Fibroblast of lung (primary cell): ENCODE measurements at regions not wholly inside any gene's neighbourhood (a gene's known extent, or its start where the extent isn't known, plus 50 kb on each side); places are given as distances from the start of the nearest gene placed in this dataset.

Source experiments
- DNase-seq, 2 donors: peaks; one replicate each; pipeline versions ENCODE4 v3.0.0 to v3.0.0-alpha.2; 2010; ENCODE audit warnings: low read depth in 2 of 2
- H2AFZ ChIP-seq: 2 replicates; pipeline ENCODE4 v1.5.1; 2012; ENCODE audit warnings: low read length, control low read depth, inconsistent platforms
- H3K27ac ChIP-seq: 2 replicates; pipeline ENCODE4 v1.5.1; 2011; ENCODE audit warnings: low read length, control low read depth; ENCODE audit not compliant: insufficient read depth
- H3K27me3 ChIP-seq: 2 replicates; pipeline ENCODE4 v1.5.1; 2011; ENCODE audit warnings: mild to moderate bottlenecking, low read length; ENCODE audit not compliant: control insufficient read depth, insufficient read depth
- H3K36me3 ChIP-seq: 2 replicates; pipeline ENCODE4 v1.5.1; 2011; ENCODE audit warnings: low read length; ENCODE audit not compliant: control insufficient read depth, insufficient read depth
- H3K4me1 ChIP-seq: 2 replicates; pipeline ENCODE4 v1.5.1; 2011; ENCODE audit warnings: low read length; ENCODE audit not compliant: control insufficient read depth, insufficient read depth; ENCODE audit errors: extremely low read depth
- H3K4me2 ChIP-seq: 2 replicates; pipeline ENCODE4 v1.5.1; 2011; ENCODE audit warnings: low read length, control low read depth; ENCODE audit not compliant: insufficient read depth; ENCODE audit errors: extremely low read depth
- H3K4me3 ChIP-seq, 4 experiments: fragments of 200-600 bp in 1 of 4; sonication (generic) in 1 of 4; replicated peaks in 1 of 4; 2 replicates each; pipeline ENCODE4 v1.5.1; 2011 to 2016; ENCODE audit warnings: low read length in 4 of 4, low read depth in 3 of 4, mild to moderate bottlenecking in 3 of 4, control low read depth in 2 of 4, inconsistent platforms in 1 of 4, mixed read lengths in 1 of 4; ENCODE audit not compliant: insufficient read depth in 1 of 4; ENCODE audit errors: control extremely low read depth in 1 of 4
- H3K79me2 ChIP-seq: 2 replicates; pipeline ENCODE4 v1.5.1; 2012; ENCODE audit warnings: mild to moderate bottlenecking, low read length, inconsistent platforms; ENCODE audit not compliant: control insufficient read depth, insufficient read depth
- H3K9ac ChIP-seq: 2 replicates; pipeline ENCODE4 v1.5.1; 2011; ENCODE audit warnings: mild to moderate bottlenecking, low read length, control low read depth; ENCODE audit not compliant: insufficient read depth
- H3K9me3 ChIP-seq: 2 replicates; pipeline ENCODE4 v1.5.1; 2012; ENCODE audit warnings: low read depth, low read length; ENCODE audit not compliant: control insufficient read depth, insufficient read depth
- H4K20me1 ChIP-seq: 2 replicates; pipeline ENCODE4 v1.5.1; 2011; ENCODE audit warnings: low read length; ENCODE audit not compliant: control insufficient read depth, insufficient read depth; ENCODE audit errors: extremely low read depth
- EZH2 ChIP-seq: IDR thresholded peaks from 2 replicates; pipeline ENCODE4 v1.5.1; 2012; ENCODE audit warnings: low read length, control low read depth, mild to moderate bottlenecking; ENCODE audit errors: missing control alignments
- TF ChIP-seq, protein P1 (sequence below), 2 donors: IDR thresholded peaks in 1 of 2; conservative IDR thresholded peaks in 1 of 2; 1 replicate in 1 of 2; 2 replicates in 1 of 2; pipeline ENCODE4 v1.5.1; 2011 to 2012; ENCODE audit warnings: low read length in 2 of 2, control low read depth in 1 of 2, inconsistent platforms in 1 of 2, low read depth in 1 of 2, mild to moderate bottlenecking in 1 of 2

DNA sequence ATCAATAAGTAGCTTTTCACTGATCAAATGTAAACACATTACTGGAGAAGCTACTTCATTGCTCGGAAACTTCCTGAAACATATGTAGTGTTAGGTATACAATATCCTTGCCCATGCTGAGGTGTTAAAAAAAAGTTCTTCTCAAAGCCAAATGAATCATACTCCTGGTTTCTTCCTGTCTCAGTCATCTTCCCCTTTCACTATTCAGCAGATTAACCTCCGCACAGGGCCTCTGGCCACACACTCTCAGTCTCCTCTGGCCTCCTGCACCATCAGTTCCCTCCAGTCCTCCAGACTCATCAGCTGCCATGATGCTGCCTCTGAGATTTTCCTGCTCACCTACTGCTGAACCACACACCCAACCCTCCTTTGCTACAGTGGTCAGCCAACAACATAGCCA lies 70.5 kb upstream of the BOC start:
- peak in 1 of 2 donors; percentile 69 for DNase-seq

GRCh38 chr3:113141543-113141942 lies 69.8 kb upstream of the BOC start:
- Histone ChIP-seq H3K4me1 (no peaks in the 10 kb centered on the region), H4K20me1 (no peaks in the 10 kb centered on the region), H3K79me2 (no peaks in the 10 kb centered on the region), H3K36me3 (no peaks in the 10 kb centered on the region), H3K27ac (no peak overlapping the region), H2AFZ (no peak overlapping the region), H3K4me3 (no peak overlapping the region), H3K9ac (no peak overlapping the region), H3K4me2 (no peak overlapping the region), H3K9me3 (no peaks in the 10 kb centered on the region), H3K27me3 (peaks cover 4% of the 10 kb centered on the region)
- no peak for DNase-seq
- TF ChIP-seq, protein P1, sequence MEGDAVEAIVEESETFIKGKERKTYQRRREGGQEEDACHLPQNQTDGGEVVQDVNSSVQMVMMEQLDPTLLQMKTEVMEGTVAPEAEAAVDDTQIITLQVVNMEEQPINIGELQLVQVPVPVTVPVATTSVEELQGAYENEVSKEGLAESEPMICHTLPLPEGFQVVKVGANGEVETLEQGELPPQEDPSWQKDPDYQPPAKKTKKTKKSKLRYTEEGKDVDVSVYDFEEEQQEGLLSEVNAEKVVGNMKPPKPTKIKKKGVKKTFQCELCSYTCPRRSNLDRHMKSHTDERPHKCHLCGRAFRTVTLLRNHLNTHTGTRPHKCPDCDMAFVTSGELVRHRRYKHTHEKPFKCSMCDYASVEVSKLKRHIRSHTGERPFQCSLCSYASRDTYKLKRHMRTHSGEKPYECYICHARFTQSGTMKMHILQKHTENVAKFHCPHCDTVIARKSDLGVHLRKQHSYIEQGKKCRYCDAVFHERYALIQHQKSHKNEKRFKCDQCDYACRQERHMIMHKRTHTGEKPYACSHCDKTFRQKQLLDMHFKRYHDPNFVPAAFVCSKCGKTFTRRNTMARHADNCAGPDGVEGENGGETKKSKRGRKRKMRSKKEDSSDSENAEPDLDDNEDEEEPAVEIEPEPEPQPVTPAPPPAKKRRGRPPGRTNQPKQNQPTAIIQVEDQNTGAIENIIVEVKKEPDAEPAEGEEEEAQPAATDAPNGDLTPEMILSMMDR (conservative IDR thresholded peaks at IDR 0.05 in 1 of 2, IDR thresholded peaks at IDR 0.05 in 1 of 2; ENCODE audit: low read depth in 1 of 2, low read length in 2 of 2): no peak
- no peak for TF ChIP-seq EZH2

More for the DNA sequence above, 70.5 kb upstream of the BOC start:
- peaks cover 4% of the 10 kb centered on the region for H3K27me3 ChIP-seq
- H3K4me3 ChIP-seq: no peak overlapping the region
- no peak overlapping the region for H2AFZ ChIP-seq
- no peak overlapping the region for H3K9ac ChIP-seq
- H4K20me1 ChIP-seq: no peaks in the 10 kb centered on the region
- H3K4me1 ChIP-seq: no peaks in the 10 kb centered on the region
- no peak for TF ChIP-seq EZH2
- TF ChIP-seq, protein P1 (conservative IDR thresholded peaks at IDR 0.05 in 1 of 2, IDR thresholded peaks at IDR 0.05 in 1 of 2; ENCODE audit: low read depth in 1 of 2, low read length in 2 of 2): no peak
- no peaks in the 10 kb centered on the region for H3K9me3 ChIP-seq
- no peaks in the 10 kb centered on the region for H3K79me2 ChIP-seq
- H3K4me2 ChIP-seq: no peak overlapping the region
- H3K36me3 ChIP-seq: no peaks in the 10 kb centered on the region
- H3K27ac ChIP-seq: no peak overlapping the region

- H3K36me3 ChIP-seq: no peaks in the 10 kb centered on the region
- H3K4me1 ChIP-seq: no peaks in the 10 kb centered on the region
- H3K9me3 ChIP-seq: no peaks in the 10 kb centered on the region
- H3K4me3 ChIP-seq: no peak overlapping the region
- no peak overlapping the region for H3K27ac ChIP-seq
- no peaks in the 10 kb centered on the region for H3K79me2 ChIP-seq
- no peak overlapping the region for H2AFZ ChIP-seq
- no peak overlapping the region for H3K9ac ChIP-seq
- H3K27me3 ChIP-seq: peaks cover 4% of the 10 kb centered on the region
- H4K20me1 ChIP-seq: no peaks in the 10 kb centered on the region
- H3K4me2 ChIP-seq: no peak overlapping the region
- TF ChIP-seq, protein P1 (conservative IDR thresholded peaks at IDR 0.05 in 1 of 2, IDR thresholded peaks at IDR 0.05 in 1 of 2; ENCODE audit: low read depth in 1 of 2, low read length in 2 of 2): no peak
- TF ChIP-seq EZH2: no peak
- DNase-seq: no peak
Measured at GRCh38 chr3:113142476-113142875, 68.9 kb upstream of the BOC start.
